Endothelial cell (in vitro differentiated cells): ENCODE measurements at regions not wholly inside any gene's neighbourhood (a gene's known extent, or its start where the extent isn't known, plus 50 kb on each side); places are given as distances from the start of the nearest gene placed in this dataset.

Source experiments
- DNase-seq: peaks from one replicate; pipeline ENCODE4 v3.0.0; 2021; ENCODE audit warnings: low spot score
- H3K27ac Mint-ChIP-seq: one replicate; pipeline ENCODE4 v1.8.0; 2021; ENCODE audit warnings: mixed read lengths, inconsistent platforms; ENCODE audit not compliant: unreplicated experiment
- H3K27me3 Mint-ChIP-seq: one replicate; pipeline ENCODE4 v1.8.0; 2021; ENCODE audit warnings: mild to moderate bottlenecking, moderate library complexity, mixed read lengths, inconsistent platforms; ENCODE audit not compliant: unreplicated experiment
- H3K36me3 Mint-ChIP-seq: one replicate; pipeline ENCODE4 v1.8.0; 2021; ENCODE audit warnings: mild to moderate bottlenecking, low read depth, mixed read lengths, inconsistent platforms; ENCODE audit not compliant: unreplicated experiment
- H3K4me1 Mint-ChIP-seq: one replicate; pipeline ENCODE4 v1.8.0; 2021; ENCODE audit warnings: mild to moderate bottlenecking, mixed read lengths, inconsistent platforms; ENCODE audit not compliant: unreplicated experiment
- H3K4me3 Mint-ChIP-seq: one replicate; pipeline ENCODE4 v1.8.0; 2021; ENCODE audit warnings: mild to moderate bottlenecking, mixed read lengths, inconsistent platforms; ENCODE audit not compliant: unreplicated experiment
- H3K9me3 Mint-ChIP-seq: one replicate; pipeline ENCODE4 v1.8.0; 2021; ENCODE audit warnings: mixed read lengths, inconsistent platforms; ENCODE audit not compliant: unreplicated experiment
- TF ChIP-seq, protein P1 (sequence below): fragments of 200-600 bp; sonication (generic); IDR thresholded peaks from one replicate; pipeline ENCODE4 v1.5.0; 2021; ENCODE audit warnings: antibody characterized with exemption; ENCODE audit not compliant: unreplicated experiment

DNA sequence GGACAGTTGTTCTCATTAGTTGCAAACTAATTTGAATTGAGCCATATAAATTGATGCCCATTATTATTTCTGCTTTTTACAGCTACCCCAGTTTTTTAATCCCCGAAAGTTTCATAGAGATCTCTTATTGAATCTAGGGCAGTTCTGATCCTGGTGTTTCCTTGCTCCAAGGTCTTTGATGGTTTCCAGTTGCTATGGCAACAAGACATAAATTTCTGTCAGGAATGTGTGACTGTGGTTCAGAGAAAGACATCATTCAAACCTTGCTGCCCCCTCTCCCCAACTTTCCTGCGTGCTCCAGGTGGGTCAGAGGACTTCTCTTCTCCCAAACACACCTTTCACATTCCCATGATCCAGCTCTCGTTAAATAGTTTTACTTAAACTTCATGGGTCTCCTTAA lies 63.4 kb downstream of the TAF11L14 start:
- H3K36me3 Mint-ChIP-seq = no peaks in the 10 kb centered on the region
- H3K9me3 Mint-ChIP-seq = no peaks in the 10 kb centered on the region
- TF ChIP-seq, protein P1, sequence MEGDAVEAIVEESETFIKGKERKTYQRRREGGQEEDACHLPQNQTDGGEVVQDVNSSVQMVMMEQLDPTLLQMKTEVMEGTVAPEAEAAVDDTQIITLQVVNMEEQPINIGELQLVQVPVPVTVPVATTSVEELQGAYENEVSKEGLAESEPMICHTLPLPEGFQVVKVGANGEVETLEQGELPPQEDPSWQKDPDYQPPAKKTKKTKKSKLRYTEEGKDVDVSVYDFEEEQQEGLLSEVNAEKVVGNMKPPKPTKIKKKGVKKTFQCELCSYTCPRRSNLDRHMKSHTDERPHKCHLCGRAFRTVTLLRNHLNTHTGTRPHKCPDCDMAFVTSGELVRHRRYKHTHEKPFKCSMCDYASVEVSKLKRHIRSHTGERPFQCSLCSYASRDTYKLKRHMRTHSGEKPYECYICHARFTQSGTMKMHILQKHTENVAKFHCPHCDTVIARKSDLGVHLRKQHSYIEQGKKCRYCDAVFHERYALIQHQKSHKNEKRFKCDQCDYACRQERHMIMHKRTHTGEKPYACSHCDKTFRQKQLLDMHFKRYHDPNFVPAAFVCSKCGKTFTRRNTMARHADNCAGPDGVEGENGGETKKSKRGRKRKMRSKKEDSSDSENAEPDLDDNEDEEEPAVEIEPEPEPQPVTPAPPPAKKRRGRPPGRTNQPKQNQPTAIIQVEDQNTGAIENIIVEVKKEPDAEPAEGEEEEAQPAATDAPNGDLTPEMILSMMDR = no peak
- no peak overlapping the region for H3K4me3 Mint-ChIP-seq
- no peak for DNase-seq
- H3K4me1 Mint-ChIP-seq = no peaks in the 10 kb centered on the region
- H3K27me3 Mint-ChIP-seq = peaks cover 2% of the 10 kb centered on the region
- no peak overlapping the region for H3K27ac Mint-ChIP-seq

GRCh38 chr5:17709011-17709710 lies 74.9 kb downstream of the TAF11L14 start:
- Mint-ChIP-seq H3K4me3 (no peak overlapping the region), H3K9me3 (no peaks in the 10 kb centered on the region), H3K36me3 (no peaks in the 10 kb centered on the region), H3K4me1 (no peaks in the 10 kb centered on the region), H3K27ac (no peak overlapping the region), H3K27me3 (no peaks in the 10 kb centered on the region)
- DNase-seq = no peak
- TF ChIP-seq, protein P1 = no peak

- H3K36me3 Mint-ChIP-seq = no peaks in the 10 kb centered on the region
- DNase-seq = no peak
- H3K9me3 Mint-ChIP-seq = no peaks in the 10 kb centered on the region
- TF ChIP-seq, protein P1 = no peak
- H3K4me3 Mint-ChIP-seq = no peak overlapping the region
- H3K4me1 Mint-ChIP-seq = no peaks in the 10 kb centered on the region
- H3K27ac Mint-ChIP-seq = no peak overlapping the region
- H3K27me3 Mint-ChIP-seq = peaks cover 2% of the 10 kb centered on the region
Observed at GRCh38 chr5:17713301-17713700, 79.0 kb downstream of the TAF11L14 start.

DNA sequence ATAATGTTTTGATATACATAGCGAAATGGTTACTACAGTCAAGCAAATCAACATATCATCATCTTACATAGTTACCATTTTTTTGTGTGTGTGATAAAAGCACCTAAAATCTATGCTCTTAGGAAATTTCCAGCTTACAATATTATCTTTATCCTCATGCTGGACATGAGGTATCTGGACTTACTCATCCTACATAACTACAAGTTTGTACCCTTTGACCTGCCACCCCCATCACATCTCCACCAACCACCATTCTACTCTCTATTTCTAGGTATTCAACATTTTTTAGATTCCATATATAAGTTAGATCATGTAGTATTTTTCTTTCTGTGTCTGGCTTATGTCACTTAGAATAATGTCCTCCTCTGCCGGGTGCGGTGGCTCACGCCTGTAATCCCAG lies 79.9 kb downstream of the TAF11L14 start:
- H3K27ac Mint-ChIP-seq = no peak overlapping the region
- H3K4me1 Mint-ChIP-seq = no peaks in the 10 kb centered on the region
- H3K36me3 Mint-ChIP-seq = no peaks in the 10 kb centered on the region
- DNase-seq = no peak
- peaks cover 2% of the 10 kb centered on the region for H3K27me3 Mint-ChIP-seq
- no peak overlapping the region for H3K4me3 Mint-ChIP-seq
- TF ChIP-seq, protein P1 = no peak
- H3K9me3 Mint-ChIP-seq = no peaks in the 10 kb centered on the region

GRCh38 chr5:17719592-17719991 lies 85.3 kb downstream of the TAF11L14 start:
- TF ChIP-seq, protein P1 = no peak
- H3K27me3 Mint-ChIP-seq = peaks cover 4% of the 10 kb centered on the region
- DNase-seq = no peak
- H3K9me3 Mint-ChIP-seq = no peaks in the 10 kb centered on the region
- no peak overlapping the region for H3K4me3 Mint-ChIP-seq
- no peaks in the 10 kb centered on the region for H3K36me3 Mint-ChIP-seq
- no peaks in the 10 kb centered on the region for H3K4me1 Mint-ChIP-seq
- H3K27ac Mint-ChIP-seq = no peak overlapping the region
